ENCODE measurements at regions not wholly inside any gene's neighbourhood (a gene's known extent, or its start where the extent isn't known, plus 50 kb on each side); places are given as distances from the start of the nearest gene placed in this dataset.
"Not testable (repeated sequence)": the region's sequence is repeated elsewhere in the genome, so short reads cannot be mapped to it uniquely, and the experiment has no call there.

DNA sequence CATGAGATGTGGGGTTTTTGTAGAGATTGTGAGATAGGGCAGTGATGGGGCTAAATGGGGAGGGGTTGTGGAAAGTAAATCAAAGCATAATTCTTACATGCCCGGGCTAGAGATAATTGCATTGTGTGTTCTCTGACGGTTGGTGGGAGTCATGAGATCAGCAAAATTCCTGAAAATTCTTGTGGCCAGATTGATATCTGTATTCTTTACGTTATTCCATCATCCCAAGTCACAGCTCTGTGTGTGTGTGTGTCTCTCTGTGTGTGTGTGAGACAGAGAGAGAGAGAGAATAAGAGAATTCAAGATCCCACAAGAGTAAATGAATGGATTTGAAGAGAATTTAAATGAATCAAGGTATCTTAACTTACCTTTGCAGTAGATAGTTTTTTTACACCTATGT lies 138.6 kb upstream of the ARHGAP20 start:
- Histone ChIP-seq H2BK12ac (ENCODE audit: low read length) (no peak overlapping the region), H2AK5ac (ENCODE audit: low read depth, low read length) (no peak overlapping the region), H3K27ac (replicated peaks; ENCODE audit: low read length) (no peak overlapping the region), H2BK15ac (ENCODE audit: low read length) (no peak overlapping the region), H3K36me3 (replicated peaks in 1 of 2; ENCODE audit: control insufficient read depth in 2 of 2, insufficient read depth in 2 of 2, low read length in 2 of 2) (no peaks in the 10 kb centered on the region), H3K14ac (ENCODE audit: low read length) (no peak overlapping the region), H3K4me1 (ENCODE audit: control insufficient read depth in 2 of 2, insufficient read depth in 1 of 2, low read depth in 1 of 2, low read length in 2 of 2) (no peaks in the 10 kb centered on the region), H2BK5ac (ENCODE audit: low read length) (no peak overlapping the region), H2BK120ac (ENCODE audit: low read depth, low read length) (no peak overlapping the region), H3K79me1 (ENCODE audit: low read depth, low read length) (no peaks in the 10 kb centered on the region), H3K18ac (ENCODE audit: low read length) (no peak overlapping the region), H2AFZ (ENCODE audit: low read length) (no peak overlapping the region), H3K4me2 (ENCODE audit: insufficient read depth, low read length, poor library complexity, severe bottlenecking) (no peak overlapping the region), H3K9me3 (replicated peaks in 1 of 2; ENCODE audit: control insufficient read depth in 2 of 2, insufficient read depth in 1 of 2, low read depth in 1 of 2, low read length in 2 of 2) (no peaks in the 10 kb centered on the region), H3K27me3 (ENCODE audit: control insufficient read depth in 3 of 3, insufficient read depth in 3 of 3, low read depth in 1 of 3, low read length in 3 of 3) (no peaks in the 10 kb centered on the region), H3K9ac (ENCODE audit: low read depth, low read length, poor library complexity) (no peak overlapping the region), H3K4ac (ENCODE audit: low read length) (no peak overlapping the region), H3K4me3 (ENCODE audit: low read length in 2 of 2) (no peak overlapping the region), H4K8ac (ENCODE audit: low read depth, low read length) (no peak overlapping the region), H4K91ac (ENCODE audit: low read depth, low read length, poor library complexity) (no peak overlapping the region), H3K23ac (ENCODE audit: low read depth, low read length, poor library complexity) (no peak overlapping the region)
- no peak for DNase-seq (ENCODE audit: low spot score)
- no CpG with 5 or more reads among the region's 3 CpGs for WGBS, 2 donors (ENCODE audit: extremely low coverage in 2 of 2, insufficient read length in 2 of 2, insufficient replicate concordance in 1 of 2)

DNA sequence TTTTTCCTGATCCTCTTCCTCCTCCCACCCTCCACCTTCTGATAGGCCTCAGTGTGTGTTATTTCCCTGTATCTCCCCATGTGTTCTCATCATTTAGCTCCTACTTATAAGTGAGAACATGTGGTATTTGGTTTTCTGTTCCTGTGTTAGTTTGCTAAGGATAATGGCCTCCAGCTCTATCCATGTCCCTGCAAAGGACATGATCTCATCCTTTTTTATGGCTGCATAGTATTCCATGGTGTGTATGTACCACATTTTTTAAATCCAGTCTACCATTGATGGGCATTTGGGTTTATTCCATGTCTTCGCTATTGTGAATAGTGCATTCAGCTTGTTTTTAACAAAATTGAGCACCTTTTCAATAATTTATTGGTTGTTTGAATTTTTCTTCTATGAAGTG lies 130.8 kb upstream of the ARHGAP20 start:
- not testable (repeated sequence) for H3K27me3 ChIP-seq (ENCODE audit: control insufficient read depth in 3 of 3, insufficient read depth in 3 of 3, low read depth in 1 of 3, low read length in 3 of 3); H3K23ac ChIP-seq (ENCODE audit: low read depth, low read length, poor library complexity); H3K27ac ChIP-seq (replicated peaks; ENCODE audit: low read length); H2AK5ac ChIP-seq (ENCODE audit: low read depth, low read length); H3K36me3 ChIP-seq (replicated peaks in 1 of 2; ENCODE audit: control insufficient read depth in 2 of 2, insufficient read depth in 2 of 2, low read length in 2 of 2); H2BK12ac ChIP-seq (ENCODE audit: low read length); H2BK5ac ChIP-seq (ENCODE audit: low read length); H3K4me3 ChIP-seq (ENCODE audit: low read length in 2 of 2); H2AFZ ChIP-seq (ENCODE audit: low read length); H4K8ac ChIP-seq (ENCODE audit: low read depth, low read length); H3K4me1 ChIP-seq (ENCODE audit: control insufficient read depth in 2 of 2, insufficient read depth in 1 of 2, low read depth in 1 of 2, low read length in 2 of 2); H3K14ac ChIP-seq (ENCODE audit: low read length); H2BK15ac ChIP-seq (ENCODE audit: low read length); H3K9me3 ChIP-seq (replicated peaks in 1 of 2; ENCODE audit: control insufficient read depth in 2 of 2, insufficient read depth in 1 of 2, low read depth in 1 of 2, low read length in 2 of 2); H3K4ac ChIP-seq (ENCODE audit: low read length); H3K18ac ChIP-seq (ENCODE audit: low read length); H3K79me1 ChIP-seq (ENCODE audit: low read depth, low read length); H4K91ac ChIP-seq (ENCODE audit: low read depth, low read length, poor library complexity); H2BK120ac ChIP-seq (ENCODE audit: low read depth, low read length); DNase-seq (ENCODE audit: low spot score); H3K4me2 ChIP-seq (ENCODE audit: insufficient read depth, low read length, poor library complexity, severe bottlenecking); H3K9ac ChIP-seq (ENCODE audit: low read depth, low read length, poor library complexity)
- WGBS, 2 donors (ENCODE audit: extremely low coverage in 2 of 2, insufficient read length in 2 of 2, insufficient replicate concordance in 1 of 2): no CpG with 5 or more reads among the region's 1 CpG

DNA sequence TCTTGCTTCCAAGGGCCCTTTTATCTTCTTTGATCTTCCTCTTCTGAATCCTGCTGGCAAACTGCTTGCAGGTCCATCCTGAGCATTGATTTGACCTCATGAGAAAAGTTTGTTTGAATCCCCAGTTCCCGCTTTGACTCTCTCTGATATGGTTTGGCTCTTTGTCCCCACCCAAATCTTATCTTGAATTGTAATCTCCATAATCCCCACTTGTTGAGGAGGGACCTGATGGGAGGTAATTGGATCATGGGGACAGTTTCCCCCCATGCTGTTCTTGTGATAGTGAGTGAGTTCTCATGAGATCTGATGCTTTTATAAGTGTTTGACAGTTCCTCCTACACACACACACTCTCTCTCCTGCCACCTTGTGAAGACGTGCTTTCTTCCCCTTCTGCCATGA lies 126.6 kb upstream of the ARHGAP20 start:
- Histone ChIP-seq H3K27me3 (ENCODE audit: control insufficient read depth in 3 of 3, insufficient read depth in 3 of 3, low read depth in 1 of 3, low read length in 3 of 3) (no peaks in the 10 kb centered on the region), H2BK15ac (ENCODE audit: low read length) (no peak overlapping the region), H2BK12ac (ENCODE audit: low read length) (no peak overlapping the region)

DNA sequence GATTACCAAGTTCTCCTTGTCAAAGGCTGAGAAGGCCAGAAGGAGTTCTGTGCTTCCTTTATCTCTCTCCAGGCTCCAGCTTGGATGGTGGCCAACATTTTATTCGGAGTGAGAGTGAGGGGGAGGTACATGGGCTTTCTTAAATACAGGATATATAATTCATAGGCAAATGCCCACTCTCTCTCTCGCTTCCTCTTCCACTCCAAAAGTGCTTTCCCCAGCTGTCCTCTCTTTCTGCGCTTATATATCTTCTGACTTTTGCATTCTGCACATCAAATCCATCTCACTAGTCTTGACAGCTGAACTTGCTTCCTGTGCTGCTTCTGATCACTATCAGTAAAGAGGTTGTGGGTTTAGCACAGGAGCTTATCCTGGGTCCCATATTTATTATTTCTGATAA lies 125.4 kb upstream of the ARHGAP20 start:
- H4K8ac ChIP-seq (ENCODE audit: low read depth, low read length): no peak overlapping the region
- H3K9ac ChIP-seq (ENCODE audit: low read depth, low read length, poor library complexity): no peak overlapping the region
- no peak overlapping the region for H2BK12ac ChIP-seq (ENCODE audit: low read length)
- H4K91ac ChIP-seq (ENCODE audit: low read depth, low read length, poor library complexity): no peak overlapping the region
- H3K36me3 ChIP-seq (replicated peaks in 1 of 2; ENCODE audit: control insufficient read depth in 2 of 2, insufficient read depth in 2 of 2, low read length in 2 of 2): no peaks in the 10 kb centered on the region
- H2BK5ac ChIP-seq (ENCODE audit: low read length): no peak overlapping the region
- H3K9me3 ChIP-seq (replicated peaks in 1 of 2; ENCODE audit: control insufficient read depth in 2 of 2, insufficient read depth in 1 of 2, low read depth in 1 of 2, low read length in 2 of 2): no peaks in the 10 kb centered on the region
- H3K18ac ChIP-seq (ENCODE audit: low read length): no peak overlapping the region
- WGBS, 2 donors (ENCODE audit: extremely low coverage in 2 of 2, insufficient read length in 2 of 2, insufficient replicate concordance in 1 of 2): no CpG with 5 or more reads among the region's 3 CpGs
- no peak overlapping the region for H3K23ac ChIP-seq (ENCODE audit: low read depth, low read length, poor library complexity)
- no peak overlapping the region for H2BK120ac ChIP-seq (ENCODE audit: low read depth, low read length)
- no peaks in the 10 kb centered on the region for H3K79me1 ChIP-seq (ENCODE audit: low read depth, low read length)
- no peak overlapping the region for H3K4me2 ChIP-seq (ENCODE audit: insufficient read depth, low read length, poor library complexity, severe bottlenecking)
- H3K27me3 ChIP-seq (ENCODE audit: control insufficient read depth in 3 of 3, insufficient read depth in 3 of 3, low read depth in 1 of 3, low read length in 3 of 3): no peaks in the 10 kb centered on the region
- H3K27ac ChIP-seq (replicated peaks; ENCODE audit: low read length): no peak overlapping the region
- no peaks in the 10 kb centered on the region for H3K4me1 ChIP-seq (ENCODE audit: control insufficient read depth in 2 of 2, insufficient read depth in 1 of 2, low read depth in 1 of 2, low read length in 2 of 2)
- no peak for DNase-seq (ENCODE audit: low spot score)
- H2AFZ ChIP-seq (ENCODE audit: low read length): no peak overlapping the region
- no peak overlapping the region for H2AK5ac ChIP-seq (ENCODE audit: low read depth, low read length)
- no peak overlapping the region for H3K14ac ChIP-seq (ENCODE audit: low read length)
- H2BK15ac ChIP-seq (ENCODE audit: low read length): no peak overlapping the region
- H3K4ac ChIP-seq (ENCODE audit: low read length): no peak overlapping the region
- H3K4me3 ChIP-seq (ENCODE audit: low read length in 2 of 2): no peak overlapping the region

More for the DNA sequence above, 126.6 kb upstream of the ARHGAP20 start:
- Histone ChIP-seq H3K9ac (ENCODE audit: low read depth, low read length, poor library complexity) (no peak overlapping the region), H3K36me3 (replicated peaks in 1 of 2; ENCODE audit: control insufficient read depth in 2 of 2, insufficient read depth in 2 of 2, low read length in 2 of 2) (no peaks in the 10 kb centered on the region), H3K4me2 (ENCODE audit: insufficient read depth, low read length, poor library complexity, severe bottlenecking) (no peak overlapping the region), H3K23ac (ENCODE audit: low read depth, low read length, poor library complexity) (no peak overlapping the region), H3K14ac (ENCODE audit: low read length) (no peak overlapping the region), H2AK5ac (ENCODE audit: low read depth, low read length) (no peak overlapping the region), H4K8ac (ENCODE audit: low read depth, low read length) (no peak overlapping the region), H2AFZ (ENCODE audit: low read length) (no peak overlapping the region), H3K18ac (ENCODE audit: low read length) (no peak overlapping the region), H2BK120ac (ENCODE audit: low read depth, low read length) (no peak overlapping the region), H3K4me3 (ENCODE audit: low read length in 2 of 2) (no peak overlapping the region), H2BK5ac (ENCODE audit: low read length) (no peak overlapping the region), H3K27ac (replicated peaks; ENCODE audit: low read length) (no peak overlapping the region), H3K4me1 (ENCODE audit: control insufficient read depth in 2 of 2, insufficient read depth in 1 of 2, low read depth in 1 of 2, low read length in 2 of 2) (no peaks in the 10 kb centered on the region), H3K79me1 (ENCODE audit: low read depth, low read length) (no peaks in the 10 kb centered on the region), H3K4ac (ENCODE audit: low read length) (no peak overlapping the region), H4K91ac (ENCODE audit: low read depth, low read length, poor library complexity) (no peak overlapping the region), H3K9me3 (replicated peaks in 1 of 2; ENCODE audit: control insufficient read depth in 2 of 2, insufficient read depth in 1 of 2, low read depth in 1 of 2, low read length in 2 of 2) (no peaks in the 10 kb centered on the region)
- no peak for DNase-seq (ENCODE audit: low spot score)
- no CpG with 5 or more reads among the region's 2 CpGs for WGBS, 2 donors (ENCODE audit: extremely low coverage in 2 of 2, insufficient read length in 2 of 2, insufficient replicate concordance in 1 of 2)

All from neuronal stem cell (in vitro differentiated cells).